Panc1 (cell line): ENCODE measurements at regions not wholly inside any gene's neighbourhood (a gene's known extent, or its start where the extent isn't known, plus 50 kb on each side); places are given as distances from the start of the nearest gene placed in this dataset.

Source experiments
- ATAC-seq: fragments of 200-7000 bp; cut with Tn5 transposase; 2 replicates; pipeline ENCODE4 v1.9.1; 2020; ENCODE audit warnings: mild to moderate bottlenecking, moderate library complexity
- BruUV-seq: library from RNA; stranded (reverse); fragments of 400-500 nt; replicated peaks from 2 replicates; lab custom pipeline; 2021; lab: Mats Ljungman, UMichigan
- CTCF ChIA-PET: fragments of 300-600 bp; sonication (Branson Sonifier 250); formaldehyde crosslinking; loops from one replicate; lab custom pipeline; 2022; ENCODE audit warnings: antibody characterized with exemption; lab: Charles Lee
- POLR2A ChIA-PET: fragments of 300-600 bp; sonication (Branson Sonifier 250); formaldehyde crosslinking; loops from one replicate; lab custom pipeline; 2022; ENCODE audit warnings: antibody characterized with exemption; lab: Charles Lee
- DNase-seq: peaks from one replicate; pipeline ENCODE4 v3.0.0-alpha.2; 2010; ENCODE audit warnings: low read depth, low spot score
- H3K27ac ChIP-seq: 2 replicates; pipeline ENCODE4 v1.5.1; 2011; ENCODE audit warnings: mild to moderate bottlenecking, low read length, inconsistent platforms
- H3K27me3 ChIP-seq: fragments of 200-500 bp; sonication (Bioruptor generic); 2 replicates; pipeline ENCODE4 v1.6.0; 2014; ENCODE audit warnings: low read length, inconsistent platforms; ENCODE audit not compliant: control insufficient read depth, insufficient read depth
- H3K36me3 ChIP-seq: fragments of 200-500 bp; sonication (Bioruptor generic); 2 replicates; pipeline ENCODE4 v1.5.1; 2014; ENCODE audit warnings: inconsistent platforms, mild to moderate bottlenecking, low read length, moderate library complexity; ENCODE audit not compliant: control insufficient read depth, insufficient read depth
- H3K4me1 ChIP-seq: 2 replicates; pipeline ENCODE4 v1.5.1; 2011; ENCODE audit warnings: inconsistent platforms, mild to moderate bottlenecking, low read length, moderate library complexity; ENCODE audit not compliant: control insufficient read depth, insufficient read depth
- H3K4me3 ChIP-seq, 2 experiments: 2 replicates each; pipeline ENCODE4 v1.5.1; 2011 to 2012; ENCODE audit warnings: low read depth in 2 of 2, low read length in 2 of 2, mild to moderate bottlenecking in 2 of 2, inconsistent platforms in 1 of 2, moderate library complexity in 1 of 2
- H3K9me3 ChIP-seq: fragments of 200-500 bp; sonication (Bioruptor generic); 2 replicates; pipeline ENCODE4 v1.5.1; 2014; ENCODE audit warnings: low read depth, mild to moderate bottlenecking, inconsistent platforms, low read length, moderate library complexity; ENCODE audit not compliant: control insufficient read depth, insufficient read depth
- CTCF ChIP-seq: fragments of 450-650 bp; IDR thresholded peaks from 2 replicates; pipeline ENCODE4 v1.5.1; 2017; ENCODE audit warnings: mild to moderate bottlenecking
- POLR2AphosphoS5 ChIP-seq: IDR thresholded peaks from 2 replicates; pipeline ENCODE4 v1.6.1; 2012; ENCODE audit warnings: mild to moderate bottlenecking, low read depth, low read length, moderate library complexity
- SIN3A ChIP-seq: IDR thresholded peaks from 2 replicates; pipeline ENCODE4 v1.6.1; 2012; ENCODE audit warnings: low read depth, mild to moderate bottlenecking, low read length, moderate library complexity, borderline replicate concordance; ENCODE audit not compliant: insufficient read depth
- TCF7L2 ChIP-seq: IDR thresholded peaks from 2 replicates; pipeline ENCODE4 v1.6.1; 2011; ENCODE audit warnings: mild to moderate bottlenecking, low read depth, low read length, inconsistent platforms
- in situ Hi-C: cut with HindIII; loops from 2 replicates; pipeline ENCODE4 v1.10.0; 2016; ENCODE audit warnings: low sequenced_read_pairs, low pct_unique_long_range_greater_than_20kb
- intact Hi-C: fragments of 100-400 bp; cut with micrococcal nuclease; formaldehyde crosslinking; loops from one replicate; pipeline ENCODE4 v1.10.0; 2022; ENCODE audit not compliant: unreplicated experiment
- TF ChIP-seq, protein P1 (sequence below), 2 experiments: IDR thresholded peaks; 2 replicates each; pipeline ENCODE4 v1.6.1; 2011 to 2012; ENCODE audit warnings: low read depth in 2 of 2, control low read depth in 1 of 2, low read length in 1 of 2, mild to moderate bottlenecking in 1 of 2, moderate library complexity in 1 of 2; ENCODE audit not compliant: insufficient read depth in 1 of 2

DNA sequence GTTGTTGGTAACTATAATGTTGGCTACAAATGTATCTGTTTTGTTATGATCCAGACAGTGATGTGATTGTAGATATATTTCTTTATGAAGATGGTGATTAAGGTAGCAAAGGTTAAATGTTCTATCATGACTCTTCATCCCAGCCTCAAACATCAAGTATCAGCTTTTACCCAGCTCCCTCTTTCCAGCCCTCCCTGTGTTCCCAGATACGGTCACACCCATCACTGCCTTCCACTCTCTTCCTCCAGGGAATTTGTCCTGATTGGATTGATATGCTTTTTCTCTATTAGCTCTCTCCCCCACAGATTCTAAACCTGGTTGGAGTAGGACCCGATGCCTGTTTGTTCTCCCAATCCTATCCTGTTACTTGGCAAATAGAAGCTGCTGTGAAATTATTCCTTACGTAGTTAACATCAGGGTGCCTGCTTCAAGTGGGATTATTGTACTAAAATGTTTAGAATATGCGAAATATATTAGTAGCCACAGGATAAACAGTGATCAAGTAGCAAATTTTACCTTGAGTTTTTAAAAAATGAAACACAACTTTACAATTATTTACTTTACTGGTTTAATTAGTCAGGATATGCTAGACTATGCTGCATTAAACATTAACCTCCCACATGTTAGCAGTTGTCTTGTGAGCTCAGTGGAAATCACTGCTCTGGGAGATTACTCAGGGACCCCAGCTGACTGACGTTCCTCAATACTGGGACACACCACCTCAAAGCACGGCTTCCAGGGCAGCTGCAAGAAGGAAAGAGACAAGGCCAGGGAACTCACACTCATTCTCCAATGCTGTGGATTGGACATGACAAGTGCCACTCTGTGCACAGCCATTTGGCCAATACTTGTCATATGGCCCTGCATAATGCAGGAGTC is 165.3 kb downstream of the ALX1 start:
- no peak for DNase-seq
- H3K4me3 ChIP-seq = no peak overlapping the region
- intact Hi-C loops (loop anchor here (5.0 kb wide), 1 partner anchor 288 kb away; no protein-coding TSS in a partner anchor), in situ Hi-C loops (no loop called here)
- H3K27me3 ChIP-seq = no peaks in the 10 kb centered on the region
- no peaks in the 10 kb centered on the region for H3K9me3 ChIP-seq
- no peaks in the 10 kb centered on the region for H3K4me1 ChIP-seq
- no peaks in the 10 kb centered on the region for H3K36me3 ChIP-seq
- no peak overlapping the region for H3K27ac ChIP-seq
- TF ChIP-seq, protein P1, sequence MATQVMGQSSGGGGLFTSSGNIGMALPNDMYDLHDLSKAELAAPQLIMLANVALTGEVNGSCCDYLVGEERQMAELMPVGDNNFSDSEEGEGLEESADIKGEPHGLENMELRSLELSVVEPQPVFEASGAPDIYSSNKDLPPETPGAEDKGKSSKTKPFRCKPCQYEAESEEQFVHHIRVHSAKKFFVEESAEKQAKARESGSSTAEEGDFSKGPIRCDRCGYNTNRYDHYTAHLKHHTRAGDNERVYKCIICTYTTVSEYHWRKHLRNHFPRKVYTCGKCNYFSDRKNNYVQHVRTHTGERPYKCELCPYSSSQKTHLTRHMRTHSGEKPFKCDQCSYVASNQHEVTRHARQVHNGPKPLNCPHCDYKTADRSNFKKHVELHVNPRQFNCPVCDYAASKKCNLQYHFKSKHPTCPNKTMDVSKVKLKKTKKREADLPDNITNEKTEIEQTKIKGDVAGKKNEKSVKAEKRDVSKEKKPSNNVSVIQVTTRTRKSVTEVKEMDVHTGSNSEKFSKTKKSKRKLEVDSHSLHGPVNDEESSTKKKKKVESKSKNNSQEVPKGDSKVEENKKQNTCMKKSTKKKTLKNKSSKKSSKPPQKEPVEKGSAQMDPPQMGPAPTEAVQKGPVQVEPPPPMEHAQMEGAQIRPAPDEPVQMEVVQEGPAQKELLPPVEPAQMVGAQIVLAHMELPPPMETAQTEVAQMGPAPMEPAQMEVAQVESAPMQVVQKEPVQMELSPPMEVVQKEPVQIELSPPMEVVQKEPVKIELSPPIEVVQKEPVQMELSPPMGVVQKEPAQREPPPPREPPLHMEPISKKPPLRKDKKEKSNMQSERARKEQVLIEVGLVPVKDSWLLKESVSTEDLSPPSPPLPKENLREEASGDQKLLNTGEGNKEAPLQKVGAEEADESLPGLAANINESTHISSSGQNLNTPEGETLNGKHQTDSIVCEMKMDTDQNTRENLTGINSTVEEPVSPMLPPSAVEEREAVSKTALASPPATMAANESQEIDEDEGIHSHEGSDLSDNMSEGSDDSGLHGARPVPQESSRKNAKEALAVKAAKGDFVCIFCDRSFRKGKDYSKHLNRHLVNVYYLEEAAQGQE (IDR thresholded peaks at IDR 0.05; ENCODE audit: insufficient read depth in 1 of 2, low read depth in 2 of 2, low read length in 1 of 2) = no peak
- ChIA-PET CTCF (no interaction called here), POLR2A (no interaction called here)
- no TSS peak for BruUV-seq
- no peak for ATAC-seq

GRCh38 chr12:85448031-85448430 is 168.0 kb downstream of the ALX1 start:
- BruUV-seq = no TSS peak
- Histone ChIP-seq H3K9me3 (no peaks in the 10 kb centered on the region), H3K4me3 (no peak overlapping the region), H3K4me1 (no peaks in the 10 kb centered on the region), H3K36me3 (no peaks in the 10 kb centered on the region), H3K27me3 (no peaks in the 10 kb centered on the region), H3K27ac (no peak overlapping the region)
- POLR2A ChIA-PET = no interaction called here
- CTCF ChIA-PET = interaction anchor here (0.6 kb wide), 1 partner anchor 465 kb away, joined by 3 read pairs; no protein-coding TSS in a partner anchor
- no peak for DNase-seq
- ATAC-seq = no peak
- in situ Hi-C loops (no loop called here), intact Hi-C loops (loop anchor here (1.0 to 5.0 kb wide), 2 partner anchors 23 to 291 kb away; no protein-coding TSS in a partner anchor)
- TF ChIP-seq POLR2AphosphoS5 = no peak
- TF ChIP-seq CTCF = no peak
- TF ChIP-seq SIN3A = no peak
- TF ChIP-seq, protein P1 (IDR thresholded peaks at IDR 0.05; ENCODE audit: insufficient read depth in 1 of 2, low read depth in 2 of 2, low read length in 1 of 2) = no peak
- TF ChIP-seq TCF7L2 = no peak
